ENCODE measurements at regions not wholly inside any gene's neighbourhood (a gene's known extent, or its start where the extent isn't known, plus 50 kb on each side); places are given as distances from the start of the nearest gene placed in this dataset.

DNA sequence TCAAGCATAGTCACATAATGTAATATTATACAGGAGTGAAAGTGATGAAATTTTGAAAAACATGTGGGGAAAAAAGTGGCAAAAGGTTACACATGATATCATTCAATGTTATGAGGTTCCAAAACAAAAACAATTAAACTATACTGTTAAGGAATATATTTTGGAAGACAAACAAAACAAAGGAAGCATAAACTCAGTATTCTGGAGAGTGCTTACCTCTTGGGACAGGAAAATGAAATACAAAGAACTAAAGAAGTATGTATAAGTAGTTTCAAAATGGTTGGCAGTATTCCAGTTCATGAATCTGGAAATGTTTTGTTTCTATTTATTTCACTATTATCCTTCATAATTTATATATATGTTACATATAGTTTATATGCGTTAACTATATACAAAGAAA is 213.5 kb downstream of the MOXD1 start:
- TF ChIP-seq POLR2A (IDR thresholded peaks at IDR 0.05) (no peak), EP300 (IDR thresholded peaks at IDR 0.05) (no peak), POLR2AphosphoS5 (IDR thresholded peaks at IDR 0.05) (no peak)

Measured in gastroesophageal sphincter (tissue), 2 donors.